ENCODE measurements at regions not wholly inside any gene's neighbourhood (a gene's known extent, or its start where the extent isn't known, plus 50 kb on each side); places are given as distances from the start of the nearest gene placed in this dataset.

GRCh38 chr11:109945626-109946321 lies 147.4 kb upstream of the ZC3H12C start:
- no peak for DNase-seq

GRCh38 chr11:109946322-109946846 lies 146.8 kb upstream of the ZC3H12C start:
- peak; percentile 93 to 96 (median 94) for DNase-seq

- DNase-seq = no peak
These were observed 138.7 kb upstream of the ZC3H12C start for GRCh38 chr11:109954534-109954933.

DNA sequence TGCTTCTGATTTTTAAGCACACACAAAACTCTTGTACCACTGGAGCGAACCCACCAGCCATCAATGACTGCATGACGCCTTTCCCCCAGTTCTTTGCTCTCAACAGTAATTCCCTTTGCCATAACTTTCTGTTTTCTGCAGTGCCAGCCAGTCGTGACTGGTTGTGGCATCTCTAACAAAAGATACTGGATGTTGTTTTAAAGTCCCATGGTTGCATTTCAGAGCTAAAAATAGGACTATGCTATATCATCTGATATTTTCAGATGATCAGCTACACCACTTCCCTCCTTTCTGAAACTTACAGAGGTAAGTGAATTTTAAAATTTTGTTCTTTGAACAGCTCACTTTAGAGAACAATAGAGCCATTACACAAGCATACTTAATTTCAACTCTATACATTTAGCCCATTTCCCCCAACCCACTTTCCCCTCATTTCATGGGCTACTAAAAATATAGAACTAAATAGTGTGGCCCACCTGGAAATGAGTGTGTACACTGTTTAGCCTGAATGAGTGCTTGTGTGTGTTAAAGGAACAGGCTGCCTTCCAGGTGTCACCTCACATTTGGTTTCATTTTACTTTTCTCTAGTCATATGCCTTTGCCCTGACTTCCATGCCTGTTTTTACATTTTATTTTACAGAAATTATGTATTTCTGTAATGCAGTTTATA lies 136.9 kb upstream of the ZC3H12C start:
- peak in 2 of 4 experiments; percentile 41 to 43 for DNase-seq

- no peak for DNase-seq
These were observed 136.2 kb upstream of the ZC3H12C start for GRCh38 chr11:109957000-109957399.

GRCh38 chr11:109957601-109958000 lies 135.6 kb upstream of the ZC3H12C start:
- no peak for DNase-seq

- DNase-seq = no peak
These were observed 134.9 kb upstream of the ZC3H12C start for GRCh38 chr11:109958131-109958820.

- no peak for DNase-seq
These were observed 134.4 kb upstream of the ZC3H12C start for GRCh38 chr11:109958821-109959166.

- DNase-seq = peak in 1 of 4 experiments; percentile 29
These were observed 132.4 kb upstream of the ZC3H12C start for GRCh38 chr11:109960831-109961230.

DNA sequence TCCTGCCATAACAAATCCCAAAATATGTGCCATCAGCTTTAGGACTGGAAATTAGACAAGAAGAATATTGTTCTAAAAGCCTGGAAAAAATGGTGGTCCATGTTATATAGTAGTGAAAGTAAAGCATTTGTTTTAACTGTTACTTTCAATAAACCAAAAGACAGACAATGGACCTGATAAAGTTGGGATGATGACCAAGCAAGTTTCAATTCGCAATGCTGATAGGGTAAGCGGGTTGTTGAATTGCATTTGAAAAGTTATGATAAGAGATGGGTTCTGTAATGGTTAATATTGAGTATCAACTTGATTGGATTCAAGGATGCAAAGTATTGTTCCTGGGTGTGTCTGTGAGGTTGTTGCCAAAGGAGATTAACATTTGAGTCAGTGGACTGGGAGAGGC lies 131.9 kb upstream of the ZC3H12C start:
- no peak for DNase-seq

DNA sequence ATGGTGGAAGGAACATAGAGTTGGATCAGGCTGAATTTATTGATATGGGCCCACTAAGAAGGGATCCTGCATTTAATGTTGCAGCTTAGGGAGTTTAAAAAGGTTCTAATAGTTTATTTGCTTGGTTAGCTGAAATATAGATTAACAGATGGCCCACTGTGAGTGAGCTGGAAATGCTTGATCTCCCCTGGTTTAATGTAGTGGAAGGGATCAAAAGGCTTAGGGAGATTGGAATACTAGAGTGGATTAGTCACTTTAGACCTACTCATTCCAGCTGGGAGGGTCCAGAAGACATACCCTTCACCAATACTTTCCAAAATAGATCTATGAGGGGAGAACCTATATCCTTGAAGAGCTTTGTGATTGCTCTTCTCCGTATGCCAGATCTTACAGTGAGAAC lies 130.1 kb upstream of the ZC3H12C start:
- no peak for DNase-seq

GRCh38 chr11:109964487-109964886 lies 128.7 kb upstream of the ZC3H12C start:
- no peak for DNase-seq

- peak in 3 of 4 experiments; percentile 47 to 53 (median 50) for DNase-seq
These were observed 127.7 kb upstream of the ZC3H12C start for GRCh38 chr11:109965445-109965844.

- DNase-seq = peak; percentile 36 to 70 (median 57)
These were observed 127.3 kb upstream of the ZC3H12C start for GRCh38 chr11:109965926-109966325.

GRCh38 chr11:109967136-109967535 lies 126.1 kb upstream of the ZC3H12C start:
- peak in 3 of 4 experiments; percentile 35 to 65 (median 60) for DNase-seq

GRCh38 chr11:109968299-109968698 lies 124.9 kb upstream of the ZC3H12C start:
- no peak for DNase-seq

- DNase-seq = no peak
These were observed 124.4 kb upstream of the ZC3H12C start for GRCh38 chr11:109968781-109969180.

- DNase-seq = peak; percentile 23 to 70 (median 44)
These were observed 122.5 kb upstream of the ZC3H12C start for GRCh38 chr11:109970516-109971183.

DNA sequence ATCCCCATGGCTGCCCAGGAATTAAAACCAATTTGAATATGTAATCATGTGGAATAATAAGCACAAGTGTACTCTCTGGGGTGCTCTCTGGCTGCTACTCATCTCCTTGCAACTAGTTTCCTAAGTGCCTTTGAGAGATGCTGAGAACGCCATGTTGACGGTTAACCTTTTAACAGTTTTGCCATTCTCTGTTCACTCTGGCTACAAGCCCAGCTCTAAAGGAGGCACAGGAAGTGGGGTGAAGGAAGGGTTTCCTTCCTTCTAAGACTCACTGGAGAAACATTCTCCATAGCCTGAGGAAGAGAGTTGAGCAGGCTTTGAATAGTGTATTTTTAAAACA lies 122.0 kb upstream of the ZC3H12C start:
- peak; percentile 34 to 73 (median 58) for DNase-seq

DNA sequence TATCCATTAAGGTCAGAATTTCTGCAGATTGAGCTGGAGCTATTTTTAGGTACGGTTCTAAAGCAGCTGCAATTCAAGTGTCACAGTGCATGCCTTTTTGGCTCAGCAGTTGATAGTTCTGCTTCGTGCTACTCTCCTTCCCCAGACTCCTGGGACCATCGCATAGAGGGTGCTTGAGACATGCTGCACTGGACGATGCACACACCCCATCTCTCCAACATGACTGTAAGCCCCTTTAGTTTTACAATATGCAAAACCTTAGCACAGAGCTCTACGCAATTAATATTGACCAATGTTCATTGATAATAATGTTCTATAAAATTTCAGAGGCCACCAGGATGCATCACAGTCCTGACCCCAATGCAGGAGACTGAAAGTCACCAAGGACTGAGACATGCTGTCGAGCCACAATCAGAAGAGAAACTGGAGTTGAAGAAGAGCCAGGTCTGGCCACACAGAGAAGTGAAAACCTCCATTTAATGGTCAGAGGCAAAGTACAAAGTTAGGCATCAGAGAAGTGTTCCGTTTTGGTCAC lies 120.9 kb upstream of the ZC3H12C start:
- peak; percentile 50 to 79 (median 73) for DNase-seq

DNA sequence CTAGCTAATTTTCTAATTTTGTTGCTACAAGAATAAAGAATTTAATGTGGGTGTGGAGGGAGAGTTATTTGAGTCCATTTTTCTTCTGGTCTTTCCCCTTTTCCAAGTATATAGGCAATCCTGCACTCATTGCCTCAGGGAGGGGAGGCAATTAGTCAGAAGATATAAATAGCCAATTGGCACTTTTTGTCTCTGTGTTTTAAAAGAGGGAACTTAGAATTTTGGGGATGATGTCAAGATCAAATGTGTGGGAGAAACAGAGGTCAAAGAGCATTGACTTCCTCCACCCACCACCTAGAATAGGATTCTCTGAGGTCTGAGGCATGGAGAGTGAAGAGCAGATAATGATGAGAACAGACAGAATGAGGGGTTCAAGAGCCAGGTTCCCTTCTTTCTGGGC lies 120.3 kb upstream of the ZC3H12C start:
- peak; percentile 68 to 95 (median 81) for DNase-seq

- no peak for DNase-seq
These were observed 119.7 kb upstream of the ZC3H12C start for GRCh38 chr11:109973486-109973885.

DNA sequence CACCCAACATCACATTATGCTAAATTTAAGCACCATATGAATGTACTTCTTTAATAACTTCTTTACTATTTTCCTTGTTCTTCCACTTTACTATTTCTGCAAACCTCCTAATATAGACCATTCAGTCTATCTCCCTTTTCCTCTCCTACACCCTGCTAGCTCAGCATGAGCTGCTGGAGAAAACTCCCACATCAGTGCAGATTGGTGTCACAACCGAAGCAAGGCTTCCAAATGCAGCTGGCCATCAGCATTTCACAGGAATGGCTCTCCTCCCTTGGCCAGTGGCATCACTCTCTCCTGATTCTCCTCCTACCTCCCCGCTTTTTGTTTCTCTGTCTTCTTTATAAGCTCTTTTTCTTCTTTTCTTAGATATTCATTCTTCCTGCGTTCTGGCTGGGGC lies 118.7 kb upstream of the ZC3H12C start:
- peak; percentile 54 to 76 (median 73) for DNase-seq

All from suppressor macrophage (primary cell).